Mammary epithelial cell (primary cell): ENCODE measurements at regions not wholly inside any gene's neighbourhood (a gene's known extent, or its start where the extent isn't known, plus 50 kb on each side); places are given as distances from the start of the nearest gene placed in this dataset.

Source experiments
- CTCF ChIP-seq, 2 donors: IDR thresholded peaks in 1 of 2; conservative IDR thresholded peaks in 1 of 2; 2 replicates each; pipeline ENCODE4 v1.5.1; 2011 to 2012; ENCODE audit warnings: inconsistent platforms in 2 of 2, low read length in 2 of 2, mild to moderate bottlenecking in 2 of 2, control low read depth in 1 of 2, low read depth in 1 of 2; ENCODE audit not compliant: insufficient read depth in 1 of 2; ENCODE audit errors: extremely low read depth in 1 of 2
- EZH2 ChIP-seq: IDR thresholded peaks from 2 replicates; pipeline ENCODE4 v1.6.1; 2012; ENCODE audit warnings: low read length, inconsistent platforms, borderline replicate concordance

GRCh38 chr4:81833576-81833975 lies 361.9 kb upstream of the RASGEF1B start:
- TF ChIP-seq CTCF (conservative IDR thresholded peaks at IDR 0.05 in 1 of 2, IDR thresholded peaks at IDR 0.05 in 1 of 2; ENCODE audit: extremely low read depth in 1 of 2, insufficient read depth in 1 of 2, low read depth in 1 of 2, low read length in 2 of 2) (no peak), EZH2 (no peak)
